HFF-Myc (cell line): ENCODE measurements at regions not wholly inside any gene's neighbourhood (a gene's known extent, or its start where the extent isn't known, plus 50 kb on each side); places are given as distances from the start of the nearest gene placed in this dataset.

Source experiments
- DNase-seq: peaks from one replicate; pipeline ENCODE4 v3.0.0-alpha.2; 2011; ENCODE audit warnings: low read depth; ENCODE audit errors: extremely low read depth
- H3K4me3 ChIP-seq: replicated peaks from 2 replicates; pipeline ENCODE4 v1.5.1; 2011; ENCODE audit warnings: low read depth, mild to moderate bottlenecking, control low read depth, low read length
- CTCF ChIP-seq: IDR thresholded peaks from 2 replicates; pipeline ENCODE4 v1.5.1; 2012; ENCODE audit warnings: mild to moderate bottlenecking, low read depth, low read length, control low read depth; ENCODE audit errors: missing control alignments

GRCh38 chr18:22856870-22857269, 76.3 kb upstream of the RBBP8 start:
- DNase-seq, result no peak
- no peak for TF ChIP-seq CTCF
- H3K4me3 ChIP-seq, result no peak overlapping the region

GRCh38 chr18:22858121-22858520, 75.0 kb upstream of the RBBP8 start:
- no peak for DNase-seq
- H3K4me3 ChIP-seq, result no peak overlapping the region
- TF ChIP-seq CTCF, result no peak

- DNase-seq, result no peak
- no peak overlapping the region for H3K4me3 ChIP-seq
- no peak for TF ChIP-seq CTCF
Observed at GRCh38 chr18:22860807-22861206, 72.3 kb upstream of the RBBP8 start.

- TF ChIP-seq CTCF, result no peak
Observed at GRCh38 chr18:22865354-22866116, 67.6 kb upstream of the RBBP8 start.

GRCh38 chr18:22868831-22869230, 64.3 kb upstream of the RBBP8 start:
- DNase-seq, result no peak
- TF ChIP-seq CTCF, result no peak
- no peak overlapping the region for H3K4me3 ChIP-seq

More at GRCh38 chr18:22865354-22866116, 67.6 kb upstream of the RBBP8 start:
- no peak for DNase-seq
- H3K4me3 ChIP-seq, result no peak overlapping the region

GRCh38 chr18:22871809-22872525, 61.2 kb upstream of the RBBP8 start:
- TF ChIP-seq CTCF, result no peak
- H3K4me3 ChIP-seq, result no peak overlapping the region
- peak; percentile 20 for DNase-seq
